ENCODE measurements at regions not wholly inside any gene's neighbourhood (a gene's known extent, or its start where the extent isn't known, plus 50 kb on each side); places are given as distances from the start of the nearest gene placed in this dataset.
"Not testable (repeated sequence)": the region's sequence is repeated elsewhere in the genome, so short reads cannot be mapped to it uniquely, and the experiment has no call there.

DNA sequence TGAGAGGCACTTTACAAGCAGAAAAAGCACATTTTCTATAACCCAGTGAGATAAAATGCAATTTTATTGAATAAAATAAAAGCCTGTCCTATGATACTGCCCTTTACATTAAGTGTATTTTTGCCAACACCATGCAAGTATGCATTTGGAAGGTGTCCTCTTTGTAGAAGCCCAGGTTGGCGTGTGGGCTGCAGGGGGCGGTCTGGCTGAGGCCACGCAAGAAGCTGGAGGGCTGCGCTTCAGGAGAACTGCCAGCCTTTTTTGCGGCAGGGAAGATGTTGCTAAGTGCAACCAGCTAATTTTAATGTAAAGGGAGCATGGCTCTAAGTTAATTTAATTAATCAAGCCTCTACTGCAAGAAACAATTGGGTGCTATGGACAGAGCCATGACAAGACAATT, 562.8 kb upstream of the SALL3 start:
- DNase-seq (ENCODE audit: low spot score), result no peak

DNA sequence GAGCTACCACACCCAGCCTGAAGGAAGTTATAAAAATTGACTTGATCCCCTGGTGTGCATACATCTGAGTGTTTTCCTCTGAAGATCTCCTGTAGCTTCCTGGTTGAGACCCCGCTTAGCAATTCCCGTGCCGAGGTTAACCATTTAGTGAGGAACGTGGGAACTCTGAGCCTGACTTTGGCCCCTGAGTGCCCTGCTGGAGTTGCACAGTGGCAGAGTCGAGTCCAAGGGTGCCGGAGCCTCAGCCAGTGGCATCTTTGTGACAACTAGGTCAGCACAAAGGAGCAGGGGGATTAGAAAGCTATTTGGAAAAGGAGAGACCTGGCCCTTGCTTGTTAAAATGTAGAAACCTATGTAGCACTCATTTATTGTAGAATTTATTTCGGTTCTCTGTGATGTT, 561.2 kb upstream of the SALL3 start:
- DNase-seq (ENCODE audit: low spot score), result no peak

DNA sequence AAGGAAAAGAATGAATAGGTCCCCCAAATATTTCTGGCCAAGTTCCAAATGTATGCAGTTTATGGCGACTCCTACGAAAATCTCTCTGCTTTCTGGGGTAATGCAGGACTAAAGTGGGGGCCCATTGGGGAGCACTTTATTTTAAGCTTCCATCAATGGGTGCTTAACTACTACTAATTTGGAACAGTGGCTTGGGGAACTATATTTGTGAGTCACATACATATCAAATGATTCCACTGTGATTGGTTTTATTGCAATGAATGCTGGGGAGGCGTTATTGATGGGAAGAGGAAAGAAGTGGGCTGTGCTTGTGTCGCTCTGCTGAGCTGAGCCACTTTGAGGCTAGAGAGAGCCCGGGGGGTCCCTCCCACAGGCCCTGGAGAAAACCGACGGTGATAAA, 560.4 kb upstream of the SALL3 start:
- DNase-seq (ENCODE audit: low spot score), result no peak

DNA sequence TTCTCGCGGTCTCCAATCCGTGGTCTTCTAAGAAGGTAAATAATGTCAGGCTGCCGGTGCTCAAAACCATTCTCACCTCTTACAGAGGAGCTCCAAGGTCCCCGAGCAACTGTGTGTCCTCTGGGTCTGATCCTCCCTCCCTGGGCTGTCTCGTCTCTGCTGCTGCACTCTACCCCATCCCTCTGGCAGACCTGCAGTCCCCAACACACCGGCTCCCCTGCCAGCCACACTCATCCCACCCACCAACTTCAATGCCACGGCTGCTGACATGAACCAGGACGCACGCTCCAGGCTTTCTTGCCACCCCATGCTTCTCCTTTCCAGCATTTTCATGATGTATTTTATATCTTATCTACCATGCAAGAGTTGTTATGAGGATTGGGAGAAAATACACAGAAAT, 559.5 kb upstream of the SALL3 start:
- DNase-seq (ENCODE audit: low spot score), result no peak

DNA sequence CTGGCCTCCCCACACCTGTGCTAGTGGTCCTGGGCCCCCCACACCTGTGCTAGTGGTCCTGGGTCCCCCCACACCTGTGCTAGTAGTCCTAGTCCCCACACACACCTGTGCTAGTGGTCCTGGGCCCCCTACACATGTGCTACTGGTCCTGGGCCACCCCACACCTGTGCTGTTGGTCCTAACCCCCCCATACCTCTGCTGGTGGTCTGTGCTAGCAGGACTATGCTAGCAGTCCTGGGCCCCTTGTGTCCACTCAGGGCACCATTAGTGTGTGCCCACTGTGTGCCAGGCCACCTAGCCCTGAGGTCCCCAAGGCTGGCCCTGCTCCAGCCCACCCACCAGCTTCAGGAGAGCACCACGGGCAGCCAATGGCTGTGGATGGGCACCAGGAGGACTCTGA, 558.2 kb upstream of the SALL3 start:
- DNase-seq (ENCODE audit: low spot score), result no peak

DNA sequence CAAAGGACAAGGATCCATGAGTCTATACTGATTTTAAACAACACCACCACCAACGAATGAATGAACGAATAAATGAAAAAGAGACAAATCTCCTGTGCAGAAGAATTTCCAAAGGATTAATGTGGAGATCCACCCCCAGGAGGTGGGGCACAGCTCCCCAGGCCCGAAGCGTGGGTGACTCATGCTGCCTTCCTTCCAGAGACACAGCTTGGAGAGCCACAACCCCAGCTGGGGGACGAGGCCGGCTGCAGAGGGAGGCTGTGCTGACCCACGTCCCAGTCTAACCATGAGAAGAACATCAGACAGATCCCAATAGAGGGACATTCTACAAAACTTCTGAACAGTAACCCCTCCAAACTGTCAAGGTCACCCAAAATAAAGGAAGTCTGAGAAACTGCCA, 557.3 kb upstream of the SALL3 start:
- DNase-seq (ENCODE audit: low spot score), result no peak

DNA sequence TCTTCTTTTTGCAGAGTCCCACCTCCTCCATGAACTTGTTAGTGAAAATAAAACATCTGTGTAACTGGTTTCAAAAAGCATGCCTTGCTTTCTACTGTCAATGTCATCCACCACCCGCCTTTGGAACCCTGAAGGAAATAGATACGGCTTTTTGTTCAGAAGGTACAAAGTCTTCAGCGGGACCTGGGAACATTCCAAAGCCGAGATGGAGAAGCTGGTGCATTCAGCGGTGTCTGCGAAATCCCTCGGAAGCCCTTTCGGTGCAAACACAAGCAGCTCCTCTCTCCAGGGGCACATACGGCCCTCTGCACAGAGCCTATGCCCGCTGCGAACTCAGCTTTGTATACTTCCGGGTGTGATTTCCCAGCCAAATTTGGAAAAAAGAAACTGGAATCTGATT, 555.8 kb upstream of the SALL3 start:
- no peak for DNase-seq (ENCODE audit: low spot score)

DNA sequence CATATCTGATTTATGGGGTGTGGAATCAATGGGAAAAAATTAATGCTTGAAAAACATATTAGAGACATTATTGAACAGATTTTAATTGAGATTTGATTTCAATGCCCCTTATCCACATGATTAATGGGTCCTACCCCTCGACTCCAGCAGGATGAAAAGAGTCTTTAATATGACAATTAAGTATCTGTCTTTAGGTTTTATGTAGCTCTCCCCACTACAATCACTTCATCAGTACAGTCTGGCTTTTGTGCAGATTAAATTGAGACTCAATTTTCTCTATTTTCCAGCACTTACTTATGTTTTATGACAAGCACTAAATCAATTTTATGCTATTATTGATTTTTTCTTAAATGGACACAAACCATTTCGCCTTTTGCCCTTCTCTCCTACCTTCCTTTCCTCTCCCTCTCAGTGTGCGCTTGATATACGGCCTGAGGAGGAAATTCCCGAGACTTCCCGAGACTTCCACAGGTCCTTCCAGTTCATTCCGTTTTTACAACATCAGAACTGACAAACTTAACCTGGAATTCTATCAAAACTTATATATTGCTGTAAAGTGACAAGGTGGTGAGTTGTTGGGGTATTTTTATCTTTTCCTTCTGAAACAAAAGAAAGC, 555.1 kb upstream of the SALL3 start:
- DNase-seq (ENCODE audit: low spot score), result no peak

DNA sequence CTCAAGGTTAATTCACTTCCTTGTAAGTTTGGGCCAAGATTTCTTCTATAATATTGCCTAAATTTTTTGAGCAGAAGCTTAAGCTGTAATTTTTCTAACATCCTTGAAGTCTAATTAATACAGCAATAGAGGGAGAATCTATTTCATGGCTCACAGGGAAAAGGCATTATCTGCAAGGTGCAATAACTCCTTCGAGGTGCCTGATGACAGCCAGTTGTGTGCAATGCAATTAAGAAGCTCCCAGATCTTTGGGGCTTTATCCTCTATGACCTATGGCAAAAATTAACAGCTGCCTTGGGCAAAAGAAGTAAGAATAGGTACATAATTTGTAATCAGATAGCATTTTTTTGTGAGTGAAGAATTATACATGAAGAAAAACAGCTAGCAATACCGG, 554.6 kb upstream of the SALL3 start:
- DNase-seq (ENCODE audit: low spot score), result no peak

DNA sequence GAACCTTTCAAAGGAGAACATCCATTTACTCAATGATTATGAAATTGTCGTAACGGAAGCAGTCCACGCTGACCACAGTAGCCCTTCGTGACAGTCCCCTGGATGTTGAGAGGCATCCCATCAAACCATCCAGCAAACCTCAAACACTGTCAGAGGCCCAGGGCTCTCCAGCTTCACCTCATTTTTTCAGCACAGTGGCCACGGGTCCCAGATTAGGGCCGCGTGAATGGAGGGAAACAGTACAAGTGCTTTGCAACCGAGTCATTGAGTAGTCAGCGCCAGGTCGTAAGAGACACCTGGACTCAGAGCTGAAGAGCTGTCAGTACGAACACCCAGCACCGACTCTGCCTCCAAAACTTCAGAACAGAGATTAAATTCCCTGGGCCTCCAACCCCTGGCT, 552.5 kb upstream of the SALL3 start:
- DNase-seq (ENCODE audit: low spot score), result no peak

DNA sequence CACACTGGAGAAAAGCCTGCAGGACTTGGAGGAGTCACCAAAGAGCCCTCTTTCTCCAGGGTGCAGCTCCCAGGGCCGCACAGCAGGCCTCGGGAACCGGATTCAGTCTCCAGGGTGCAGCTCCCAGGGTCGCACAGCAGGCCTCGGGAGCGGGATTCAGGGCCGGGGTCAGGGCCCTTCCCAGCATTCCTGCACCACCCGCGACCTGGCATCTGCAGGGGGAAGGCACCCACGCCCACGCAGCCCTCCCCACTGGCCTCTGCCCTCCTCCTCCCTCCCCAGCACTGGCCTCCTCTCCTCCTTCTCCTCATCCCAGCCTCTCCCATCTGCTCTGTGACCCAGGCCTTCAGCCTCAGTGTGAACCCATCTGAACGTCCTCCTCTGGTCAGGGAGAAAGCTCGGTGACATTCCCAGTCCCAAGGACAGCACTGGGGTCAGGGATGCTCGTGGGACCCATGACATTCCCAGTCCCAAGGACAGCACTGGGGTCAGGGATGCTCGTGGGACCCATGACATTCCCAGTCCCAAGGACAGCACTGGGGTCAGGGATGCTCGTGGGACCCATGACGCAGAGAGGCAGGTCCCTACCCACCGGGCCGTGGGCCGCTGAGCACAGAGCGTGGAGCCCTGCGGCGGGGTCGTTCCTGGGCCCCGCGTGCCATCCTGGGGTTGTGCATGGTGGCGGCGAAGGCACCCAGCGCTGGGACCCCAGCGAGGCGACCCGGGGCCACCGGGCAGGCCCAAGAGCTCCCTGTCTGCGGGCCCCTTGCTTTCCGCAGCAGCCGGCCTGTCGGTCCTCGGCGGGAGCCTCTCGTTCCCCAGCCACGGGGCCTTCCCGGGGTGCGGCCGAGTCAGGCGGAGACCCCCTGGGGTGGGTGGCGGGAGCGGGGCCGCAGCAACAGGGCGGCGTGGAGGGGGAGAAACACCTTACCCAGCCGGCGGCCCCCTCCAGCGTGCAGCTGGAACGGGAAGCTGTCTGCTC, 550.2 kb upstream of the SALL3 start:
- no peak for DNase-seq (ENCODE audit: low spot score)

DNA sequence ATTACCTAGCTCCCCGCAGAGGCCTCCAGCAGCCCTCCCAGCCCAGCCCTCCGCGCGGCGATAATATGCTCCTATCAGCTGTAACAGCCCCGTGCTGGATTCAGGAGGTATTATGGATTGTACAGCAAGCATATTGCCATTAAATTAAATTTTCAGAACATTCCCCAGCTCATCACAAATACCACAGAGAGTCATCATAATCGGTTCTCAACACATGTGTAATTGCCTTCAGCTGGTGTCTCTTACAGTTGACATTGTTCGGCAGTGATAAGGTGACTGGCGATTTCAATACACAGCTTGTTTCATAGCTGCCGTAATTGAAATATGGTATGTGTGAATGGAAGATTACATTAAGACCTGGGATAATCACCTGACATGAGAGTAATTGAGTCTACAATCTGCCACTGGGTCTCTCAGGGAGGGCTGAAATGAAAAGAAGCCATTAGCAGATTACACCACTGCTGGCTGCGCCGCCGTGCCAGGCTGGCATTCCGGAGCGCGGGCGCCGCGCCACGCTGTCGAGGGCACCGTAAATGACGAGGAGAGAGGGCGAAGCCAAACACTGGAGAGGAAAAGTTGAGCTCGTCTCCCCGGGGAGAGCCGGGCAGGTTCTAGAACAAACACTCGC, 549.4 kb upstream of the SALL3 start:
- no peak for DNase-seq (ENCODE audit: low spot score)

DNA sequence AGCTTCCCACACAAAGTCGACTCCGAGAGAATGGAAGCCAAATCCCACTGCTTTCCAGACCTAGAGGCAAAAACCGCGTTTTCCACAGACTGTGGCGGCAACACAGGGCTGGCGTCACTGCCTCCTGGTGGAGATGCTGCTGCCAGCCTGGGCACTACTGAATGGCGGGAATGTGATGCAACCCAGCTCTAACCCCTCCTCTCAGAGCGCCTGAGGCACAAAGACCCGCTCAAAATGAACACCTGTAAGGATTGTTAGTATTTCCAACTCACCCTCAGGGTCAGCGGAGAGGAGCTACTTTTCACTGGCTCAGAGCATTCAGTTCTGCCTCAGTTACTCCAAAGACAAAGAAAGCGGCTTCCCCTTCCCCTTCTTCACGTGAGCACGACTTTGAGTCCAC, 548.0 kb upstream of the SALL3 start:
- no peak for DNase-seq (ENCODE audit: low spot score)

DNA sequence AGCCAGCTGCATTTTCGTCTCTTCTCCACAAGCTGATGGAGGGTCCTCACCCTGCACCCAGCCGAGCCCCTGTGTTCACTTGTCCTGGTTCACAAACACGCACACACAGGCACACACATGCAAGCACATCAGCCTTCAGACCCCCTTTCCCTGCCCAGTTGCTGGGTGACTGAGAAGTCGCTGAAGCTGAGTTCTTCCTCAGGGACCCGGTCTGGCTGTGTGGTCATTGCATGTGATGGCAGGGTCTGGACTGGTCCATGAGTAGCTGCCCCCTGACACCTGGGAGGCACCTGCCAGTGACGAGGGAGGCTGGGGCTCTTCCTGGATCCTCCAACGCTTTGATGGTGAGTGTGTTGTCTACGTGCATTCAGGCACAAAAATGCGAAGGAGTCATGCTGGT, 546.1 kb upstream of the SALL3 start:
- no peak for DNase-seq (ENCODE audit: low spot score)

DNA sequence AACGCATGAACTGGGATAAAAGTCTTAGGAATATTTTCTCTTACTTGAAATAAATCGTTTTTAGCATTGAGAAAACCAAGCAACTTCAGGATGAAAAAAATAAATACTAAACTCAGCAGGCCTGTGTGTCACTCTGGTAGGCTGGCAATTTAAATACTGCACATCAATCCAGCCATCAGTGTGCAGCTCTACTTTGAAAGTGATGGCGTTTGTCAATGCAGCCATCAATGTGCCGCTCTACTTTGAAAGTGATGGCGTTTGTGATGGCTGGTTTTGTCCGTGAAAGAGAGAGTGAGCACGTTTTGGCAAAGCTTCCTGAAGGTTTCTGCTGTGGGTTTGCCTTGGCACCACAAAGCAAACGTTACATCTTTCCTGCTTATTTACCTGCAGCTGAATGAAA, 543.5 kb upstream of the SALL3 start:
- no peak for DNase-seq (ENCODE audit: low spot score)

DNA sequence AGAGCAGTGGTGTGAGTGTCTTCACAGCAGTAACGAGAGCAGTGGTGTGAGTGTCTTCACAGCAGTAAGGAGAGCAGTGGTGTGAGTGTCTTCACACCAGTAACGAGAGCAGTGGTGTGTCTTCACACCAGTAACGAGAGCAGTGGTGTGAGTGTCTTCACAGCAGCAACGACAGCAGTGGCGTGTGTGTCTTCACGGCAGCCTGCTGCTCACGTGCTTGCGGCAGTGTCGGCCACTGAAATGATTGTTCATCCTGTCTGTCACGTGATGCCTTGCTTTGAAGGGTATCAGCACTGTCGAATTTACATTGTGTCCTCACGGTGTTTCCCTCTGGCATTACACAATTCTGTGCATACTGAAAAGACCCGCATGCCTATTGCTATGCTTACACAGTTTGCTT, 541.4 kb upstream of the SALL3 start:
- not testable (repeated sequence) for DNase-seq (ENCODE audit: low spot score)

DNA sequence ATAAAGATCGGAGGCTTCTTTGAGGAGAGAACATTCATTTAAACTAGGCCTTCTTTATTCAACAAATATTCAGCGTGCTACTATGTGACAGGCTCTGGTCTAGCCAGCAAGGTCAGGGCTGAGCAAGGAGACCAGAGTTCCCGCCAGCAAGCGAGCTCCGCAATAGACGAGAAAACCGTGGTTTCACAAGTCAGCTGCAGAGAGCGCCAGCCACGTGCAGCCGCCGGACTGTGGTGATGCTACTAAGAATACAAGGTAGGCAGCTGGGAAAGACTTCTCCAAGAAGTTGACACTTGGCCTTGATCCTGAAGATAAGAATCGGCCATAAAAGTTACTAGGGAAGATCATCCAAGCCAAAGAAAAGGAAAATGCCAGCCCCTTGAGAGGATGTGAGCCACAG, 533.7 kb upstream of the SALL3 start:
- DNase-seq (ENCODE audit: low spot score), result no peak

DNA sequence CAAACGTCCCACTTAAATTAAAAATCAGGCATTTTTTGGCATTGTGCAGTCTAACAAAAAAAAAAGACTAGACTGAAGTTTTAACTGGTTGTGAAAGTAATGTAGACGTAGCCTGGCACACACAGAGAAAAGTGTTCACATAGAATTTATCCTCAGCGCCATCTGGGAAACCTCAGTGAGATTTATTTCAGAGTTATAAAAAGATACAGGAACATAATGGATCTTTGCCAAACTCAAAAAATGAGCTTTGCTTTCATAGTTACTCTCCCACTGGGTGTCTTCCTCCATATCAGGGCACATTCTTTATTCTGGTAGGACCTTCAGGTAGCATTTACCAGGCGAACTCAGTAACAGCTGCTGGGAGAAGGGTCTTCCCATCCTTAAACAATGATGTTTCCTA, 532.4 kb upstream of the SALL3 start:
- DNase-seq (ENCODE audit: low spot score), result no peak

DNA sequence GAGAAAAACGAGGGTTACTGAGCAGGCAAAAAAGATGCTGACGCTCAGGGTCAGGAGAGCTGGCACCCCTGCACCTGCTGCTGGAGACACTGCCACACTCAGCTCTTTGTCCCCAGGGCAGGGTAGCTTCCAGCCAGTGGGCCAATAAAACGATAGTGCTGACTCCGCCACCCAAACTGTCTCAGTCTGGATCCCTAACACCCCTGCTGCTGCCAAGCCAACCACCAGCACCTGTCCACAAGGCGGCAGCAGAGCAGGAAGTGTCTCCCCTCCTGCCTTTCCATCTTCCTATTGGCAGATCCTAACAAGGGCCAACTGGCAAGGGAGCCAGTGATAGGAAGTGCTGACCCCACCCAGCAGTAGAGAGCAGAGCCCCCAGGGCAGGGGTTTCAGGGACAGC, 531.5 kb upstream of the SALL3 start:
- DNase-seq (ENCODE audit: low spot score), result no peak

DNA sequence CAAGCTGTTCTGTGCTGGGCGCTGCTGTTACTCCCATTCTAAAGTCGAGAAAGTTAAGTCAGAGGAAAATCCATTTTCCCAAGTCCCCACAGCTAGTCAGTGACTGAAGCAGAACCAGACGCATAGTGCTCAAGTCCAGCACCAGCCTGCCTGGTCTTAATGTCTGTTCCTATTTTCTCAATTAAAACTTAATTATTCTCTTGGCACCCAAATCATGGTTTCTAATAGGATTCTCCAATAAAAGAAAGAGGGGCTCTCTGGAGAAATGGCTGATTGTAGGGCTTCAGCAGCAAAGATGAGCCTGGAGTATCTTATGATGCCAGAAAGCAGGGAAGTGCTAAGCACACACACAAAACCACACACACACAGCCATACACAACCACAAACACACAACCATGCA, 531.0 kb upstream of the SALL3 start:
- no peak for DNase-seq (ENCODE audit: low spot score)

DNA sequence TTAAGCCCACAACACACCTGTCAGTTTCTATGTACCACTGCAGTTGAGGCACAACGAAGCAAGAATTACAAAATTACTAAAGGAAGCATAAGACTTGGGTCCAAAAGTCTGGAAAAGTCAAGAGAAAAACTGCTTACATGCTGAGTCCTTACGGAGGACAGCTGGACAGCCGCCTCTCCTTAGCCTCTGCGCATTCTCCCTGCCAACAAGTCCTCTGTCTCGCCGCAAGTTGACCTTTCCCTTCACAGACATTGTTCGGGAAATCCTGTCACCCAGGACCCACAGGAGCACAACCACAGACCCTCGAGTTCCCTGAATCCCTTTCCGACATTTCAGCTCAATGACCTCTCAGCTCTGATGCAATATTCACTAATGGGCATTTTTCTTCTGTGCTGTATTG, 525.4 kb upstream of the SALL3 start:
- no peak for DNase-seq (ENCODE audit: low spot score)

DNA sequence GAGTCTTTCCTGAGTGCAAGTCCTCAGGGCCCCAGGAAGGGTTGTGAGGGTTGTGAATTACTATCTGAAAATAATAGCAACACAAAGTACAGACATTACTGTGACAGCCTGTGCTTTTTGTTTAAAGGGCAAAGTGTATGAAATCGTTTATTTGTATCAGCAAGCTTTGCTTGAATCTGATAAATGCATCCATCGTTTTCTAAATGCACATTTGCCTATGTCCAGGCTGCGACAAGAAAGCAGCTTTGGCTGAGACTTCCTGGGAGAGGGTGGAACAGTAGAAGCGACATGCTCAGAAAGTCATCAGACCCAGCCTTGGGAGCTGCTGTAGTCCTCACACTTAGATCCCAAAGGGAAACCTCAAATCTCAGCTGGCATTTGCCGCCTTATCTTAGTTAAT, 524.2 kb upstream of the SALL3 start:
- no peak for DNase-seq (ENCODE audit: low spot score)

DNA sequence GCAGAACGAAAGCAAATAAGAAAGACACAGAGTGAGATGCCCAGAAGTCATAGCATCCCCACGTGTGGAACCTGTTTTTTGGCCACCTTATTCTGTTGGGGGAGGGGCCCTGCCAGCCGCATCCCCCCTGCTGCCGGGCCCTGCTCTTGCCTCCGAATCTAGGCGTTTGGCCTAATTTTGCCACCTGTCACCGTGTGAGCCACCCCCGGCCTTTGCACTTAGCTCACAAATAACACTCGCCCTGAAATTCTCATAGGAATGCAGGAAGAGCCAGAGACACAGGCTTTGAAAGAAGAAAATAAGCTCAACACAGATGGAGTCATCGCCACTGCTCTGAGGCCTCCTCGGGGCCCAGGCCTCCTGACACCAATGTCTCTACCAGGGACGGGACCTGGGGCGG, 522.6 kb upstream of the SALL3 start:
- no peak for DNase-seq (ENCODE audit: low spot score)

All from COLO829 (cell line).